GM23338 (cell line): ENCODE measurements at regions not wholly inside any gene's neighbourhood (a gene's known extent, or its start where the extent isn't known, plus 50 kb on each side); places are given as distances from the start of the nearest gene placed in this dataset.

Experiments
- ATAC-seq: fragments of 200-7000 bp; cut with Tn5 transposase; 3 replicates; pipeline ENCODE4 v1.9.1; 2020
- DNase-seq: peaks from one replicate; pipeline ENCODE4 v3.0.0-alpha.2; 2015; ENCODE audit warnings: low spot score
- H2AFZ ChIP-seq: fragments of 200-600 bp; sonication (generic); 2 replicates; pipeline ENCODE4 v1.8.0; 2016; ENCODE audit warnings: antibody characterized with exemption, mild to moderate bottlenecking, moderate library complexity
- H3F3A ChIP-seq: fragments of 200-600 bp; sonication (generic); replicated peaks from 2 replicates; pipeline ENCODE4 v1.8.0; 2017; ENCODE audit warnings: antibody characterized with exemption, mixed run types, low read depth
- H3K27ac ChIP-seq: fragments of 200-600 bp; sonication (generic); 2 replicates; pipeline ENCODE4 v1.6.1; 2016; ENCODE audit warnings: low read depth
- H3K27me3 ChIP-seq: fragments of 200-600 bp; sonication (generic); 2 replicates; pipeline ENCODE4 v1.8.0; 2016; ENCODE audit warnings: mild to moderate bottlenecking, mixed run types, moderate library complexity; ENCODE audit not compliant: insufficient read depth
- H3K36me3 ChIP-seq: fragments of 200-600 bp; sonication (generic); 2 replicates; pipeline ENCODE4 v1.8.0; 2016; ENCODE audit warnings: mild to moderate bottlenecking; ENCODE audit not compliant: insufficient read depth
- H3K4me1 ChIP-seq: fragments of 200-600 bp; sonication (generic); 2 replicates; pipeline ENCODE4 v1.8.0; 2016; ENCODE audit warnings: mild to moderate bottlenecking, moderate library complexity; ENCODE audit not compliant: insufficient read depth
- H3K4me2 ChIP-seq: fragments of 200-600 bp; sonication (generic); 2 replicates; pipeline ENCODE4 v1.7.1; 2017; ENCODE audit warnings: mixed run types
- H3K4me3 ChIP-seq: fragments of 200-600 bp; sonication (generic); 2 replicates; pipeline ENCODE4 v1.6.1; 2016; ENCODE audit warnings: mixed run types
- H3K79me2 ChIP-seq: fragments of 200-600 bp; sonication (generic); replicated peaks from 2 replicates; pipeline ENCODE4 v1.8.0; 2017; ENCODE audit warnings: mild to moderate bottlenecking; ENCODE audit not compliant: insufficient read depth
- H3K9me2 ChIP-seq: fragments of 200-600 bp; sonication (generic); 2 replicates; pipeline ENCODE4 v1.8.0; 2017; ENCODE audit not compliant: insufficient read depth
- H4K20me1 ChIP-seq: fragments of 200-600 bp; sonication (generic); replicated peaks from 2 replicates; pipeline ENCODE4 v1.8.0; 2017; ENCODE audit warnings: mild to moderate bottlenecking; ENCODE audit not compliant: insufficient read depth
- H3K27ac Mint-ChIP-seq: 2 replicates; pipeline ENCODE4 v1.8.0; 2020; ENCODE audit warnings: inconsistent platforms, mild to moderate bottlenecking, moderate library complexity, mixed read lengths
- H3K27me3 Mint-ChIP-seq: 3 replicates; pipeline ENCODE4 v1.8.0; 2022; ENCODE audit warnings: low read depth, mild to moderate bottlenecking, moderate library complexity, mixed read lengths, inconsistent platforms; ENCODE audit not compliant: insufficient read depth, poor library complexity
- H3K36me3 Mint-ChIP-seq: 3 replicates; pipeline ENCODE4 v1.8.0; 2021; ENCODE audit warnings: low read depth, mild to moderate bottlenecking, inconsistent platforms, moderate library complexity, mixed read lengths
- H3K4me1 Mint-ChIP-seq: 3 replicates; pipeline ENCODE4 v1.8.0; 2020; ENCODE audit warnings: mild to moderate bottlenecking, inconsistent platforms, mixed read lengths
- H3K4me3 Mint-ChIP-seq: 3 replicates; pipeline ENCODE4 v1.8.0; 2021; ENCODE audit warnings: moderate library complexity, mild to moderate bottlenecking, inconsistent platforms, mixed read lengths
- H3K9me3 Mint-ChIP-seq: 3 replicates; pipeline ENCODE4 v1.8.0; 2020; ENCODE audit warnings: moderate library complexity, mild to moderate bottlenecking, inconsistent platforms, mixed read lengths
- CREB1 ChIP-seq: fragments of 250-450 bp; sonication (Bioruptor Pico); IDR thresholded peaks from 2 replicates; pipeline ENCODE4 v1.5.0; 2020; ENCODE audit warnings: low read depth, mild to moderate bottlenecking, moderate library complexity
- CTCF ChIP-seq, 2 experiments: fragments of 200-600 bp in 1 of 2; sonication (generic) in 1 of 2; conservative IDR thresholded peaks; 2 replicates each; pipeline versions ENCODE4 v1.5.1 to v1.6.1; 2016 to 2017; ENCODE audit warnings: antibody characterized with exemption in 2 of 2, low read depth in 2 of 2, mild to moderate bottlenecking in 2 of 2, moderate library complexity in 1 of 2
- ETS1 ChIP-seq: IDR thresholded peaks from 2 replicates; pipeline ENCODE4 v1.6.1; 2016; ENCODE audit warnings: antibody characterized with exemption
- EZH2 ChIP-seq: fragments of 200-600 bp; sonication (generic); IDR thresholded peaks from one replicate; pipeline ENCODE4 v1.8.0; 2017; ENCODE audit warnings: antibody characterized with exemption, mild to moderate bottlenecking, low read depth; ENCODE audit not compliant: unreplicated experiment
- EZH2phosphoT487 ChIP-seq: fragments of 200-600 bp; sonication (generic); IDR thresholded peaks from one replicate; pipeline ENCODE4 v1.8.1; 2018; ENCODE audit warnings: antibody characterized with exemption; ENCODE audit not compliant: unreplicated experiment
- JUNB ChIP-seq: IDR thresholded peaks from one replicate; pipeline ENCODE4 v1.6.1; 2016; ENCODE audit warnings: antibody characterized with exemption; ENCODE audit not compliant: unreplicated experiment
- NANOG ChIP-seq: IDR thresholded peaks from 2 replicates; pipeline ENCODE4 v1.6.1; 2016; ENCODE audit warnings: antibody characterized with exemption, borderline replicate concordance
- POLR2AphosphoS5 ChIP-seq: IDR thresholded peaks from 2 replicates; pipeline ENCODE4 v1.6.1; 2016; ENCODE audit warnings: antibody characterized with exemption, low read depth
- REST ChIP-seq: IDR thresholded peaks from one replicate; pipeline ENCODE4 v1.6.1; 2018; ENCODE audit warnings: antibody characterized with exemption; ENCODE audit not compliant: unreplicated experiment
- STAT1 ChIP-seq: IDR thresholded peaks from one replicate; pipeline ENCODE4 v1.6.1; 2016; ENCODE audit warnings: antibody characterized with exemption; ENCODE audit not compliant: unreplicated experiment
- ZNF114 ChIP-seq: fragments of 250-450 bp; sonication (Bioruptor Pico); IDR thresholded peaks from 2 replicates; pipeline ENCODE4 v1.5.0; 2020; ENCODE audit warnings: mild to moderate bottlenecking, moderate library complexity
- ZNF331 ChIP-seq: fragments of 250-450 bp; sonication (Bioruptor Pico); IDR thresholded peaks from 2 replicates; pipeline ENCODE4 v1.5.0; 2020; ENCODE audit warnings: low read depth, mild to moderate bottlenecking, moderate library complexity
- ZNF462 ChIP-seq: fragments of 250-450 bp; sonication (Bioruptor Pico); IDR thresholded peaks from 2 replicates; pipeline ENCODE4 v1.5.0; 2020; ENCODE audit warnings: mild to moderate bottlenecking, moderate library complexity

GRCh38 chr21:40902993-40903392 is 56.0 kb upstream of the DSCAM start (continued):
- TF ChIP-seq REST: no peak

- DNase-seq (no peak), ATAC-seq (no peak)
- Histone ChIP-seq H3K27me3 (no peaks in the 10 kb centered on the region), H3K36me3 (no peaks in the 10 kb centered on the region), H3K4me2 (no peak overlapping the region), H3K79me2 (no peaks in the 10 kb centered on the region), H3K27ac (no peak overlapping the region), H4K20me1 (no peaks in the 10 kb centered on the region), H2AFZ (no peak overlapping the region), H3K4me3 (no peak overlapping the region), H3K4me1 (no peaks in the 10 kb centered on the region), H3F3A (no peaks in the 10 kb centered on the region), H3K9me2 (no peaks in the 10 kb centered on the region)
- no peak overlapping the region for H3K27ac Mint-ChIP-seq
- no peaks in the 10 kb centered on the region for H3K4me1 Mint-ChIP-seq
- no peak overlapping the region for H3K4me3 Mint-ChIP-seq
- H3K9me3 Mint-ChIP-seq: peaks cover 84% of the 10 kb centered on the region
- peaks cover 4% of the 10 kb centered on the region for H3K27me3 Mint-ChIP-seq
- H3K36me3 Mint-ChIP-seq: peaks cover 7% of the 10 kb centered on the region
- TF ChIP-seq NANOG (no peak), ZNF114 (CRISPR knock-in tag) (no peak), EZH2phosphoT487 (no peak), CREB1 (CRISPR knock-in tag) (no peak), CTCF (conservative IDR thresholded peaks at IDR 0.05; ENCODE audit: low read depth in 2 of 2) (no peak), JUNB (no peak), STAT1 (no peak), ZNF462 (no peak), ZNF331 (CRISPR knock-in tag) (no peak), POLR2AphosphoS5 (no peak), EZH2 (no peak), ETS1 (no peak)
Observed at GRCh38 chr21:40905251-40905650, 58.3 kb upstream of the DSCAM start.
